ENCODE measurements at regions not wholly inside any gene's neighbourhood (a gene's known extent, or its start where the extent isn't known, plus 50 kb on each side); places are given as distances from the start of the nearest gene placed in this dataset.

- no peak for TF ChIP-seq CTCF (conservative IDR thresholded peaks at IDR 0.05)
- TF ChIP-seq EZH2 (IDR thresholded peaks at IDR 0.05; ENCODE audit: low read depth): no peak
These were observed 124.7 kb upstream of the FTMT start for GRCh38 chr5:121726991-121727390.
